Gastrocnemius medialis (tissue), 4 donors: ENCODE measurements at regions not wholly inside any gene's neighbourhood (a gene's known extent, or its start where the extent isn't known, plus 50 kb on each side); places are given as distances from the start of the nearest gene placed in this dataset.

Source experiments
- ATAC-seq, 2 donors: fragments of 150-250 bp; one replicate each; pipeline ENCODE4 v1.9.1; 2016
- DNase-seq, 2 donors: peaks; one replicate each; pipeline ENCODE4 v3.0.0-alpha.2; 2019
- H3K27ac ChIP-seq, 4 donors: fragments of 200-600 bp; sonication (generic); 1 replicate in 1 of 4; 2 replicates in 3 of 4; pipeline ENCODE4 v1.5.1; 2016 to 2018; ENCODE audit warnings: mild to moderate bottlenecking in 2 of 4, moderate library complexity in 1 of 4
- H3K27me3 ChIP-seq, 3 donors: fragments of 200-600 bp; sonication (generic) in 2 of 3; 1 replicate in 1 of 3; 2 replicates in 2 of 3; pipeline versions ENCODE4 v1.5.1 to v1.6.0; 2016 to 2019; ENCODE audit warnings: mild to moderate bottlenecking in 1 of 3, moderate library complexity in 1 of 3
- H3K36me3 ChIP-seq, 2 donors: fragments of 200-600 bp; sonication (generic) in 1 of 2; one replicate each; pipeline ENCODE4 v1.5.1; 2017 to 2018
- H3K4me1 ChIP-seq, 2 donors: fragments of 200-600 bp; sonication (generic) in 1 of 2; one replicate each; pipeline ENCODE4 v1.5.1; 2016 to 2017; ENCODE audit warnings: mild to moderate bottlenecking in 2 of 2
- H3K4me3 ChIP-seq, 4 donors: fragments of 200-600 bp; sonication (generic) in 3 of 4; 1 replicate in 1 of 4; 2 replicates in 3 of 4; pipeline ENCODE4 v1.5.1; 2016 to 2019; ENCODE audit warnings: mild to moderate bottlenecking in 2 of 4
- H3K9me3 ChIP-seq, 3 donors: fragments of 200-600 bp; sonication (generic) in 2 of 3; 1 replicate in 1 of 3; 2 replicates in 2 of 3; pipeline ENCODE4 v1.5.1; 2016 to 2019
- CTCF ChIP-seq, 5 experiments: fragments of 450-650 bp in 3 of 5; fragments of 200-600 bp in 2 of 5; sonication (generic) in 2 of 5; IDR thresholded peaks in 4 of 5; conservative IDR thresholded peaks in 1 of 5; 1 replicate in 4 of 5; 2 replicates in 1 of 5; pipeline ENCODE4 v1.5.1; 2016 to 2019; ENCODE audit warnings: antibody characterized with exemption in 5 of 5, mild to moderate bottlenecking in 3 of 5, moderate library complexity in 3 of 5
- POLR2A ChIP-seq, 2 donors: fragments of 450-650 bp; IDR thresholded peaks; one replicate each; pipeline ENCODE4 v1.6.1; 2017; ENCODE audit warnings: antibody characterized with exemption in 2 of 2, mild to moderate bottlenecking in 2 of 2, moderate library complexity in 2 of 2
- in situ Hi-C, 4 donors: fragments of 200-750 bp; cut with MboI; loops; one replicate each; pipeline versions ENCODE4 v1.15.0 to v1.8.0; 2017; ENCODE audit warnings: low sequenced_read_pairs in 4 of 4
- intact Hi-C: fragments of 100-400 bp; cut with DNase I; formaldehyde crosslinking; loops from one replicate; pipeline ENCODE4 v1.15.1; 2023; ENCODE audit warnings: low total_unique reads

- no peaks in the 10 kb centered on the region for H3K4me1 ChIP-seq
- DNase-seq (no peak), ATAC-seq (no peak)
- no peaks in the 10 kb centered on the region for H3K36me3 ChIP-seq
- H3K27ac ChIP-seq, result no peak overlapping the region
- no peaks in the 10 kb centered on the region for H3K9me3 ChIP-seq
- intact Hi-C loops, result no loop called here
- TF ChIP-seq CTCF (IDR thresholded peaks at IDR 0.05 in 4 of 5, conservative IDR thresholded peaks at IDR 0.05 in 1 of 5) (no peak), POLR2A (IDR thresholded peaks at IDR 0.05) (no peak)
- no peak overlapping the region for H3K4me3 ChIP-seq
- H3K27me3 ChIP-seq, result no peaks in the 10 kb centered on the region
- in situ Hi-C loops, result loop anchor here in 1 of 4 donors (25.0 kb wide), 2 partner anchors 448 to 1348 kb away; no protein-coding TSS in a partner anchor
Observed at GRCh38 chr10:10685566-10685965, 332.1 kb upstream of the CELF2 start.

GRCh38 chr10:10687751-10688150 is 329.9 kb upstream of the CELF2 start:
- DNase-seq, result no peak
- intact Hi-C loops, result no loop called here
- H3K27me3 ChIP-seq, result no peaks in the 10 kb centered on the region
- TF ChIP-seq POLR2A (IDR thresholded peaks at IDR 0.05), result no peak
- TF ChIP-seq CTCF (IDR thresholded peaks at IDR 0.05 in 4 of 5, conservative IDR thresholded peaks at IDR 0.05 in 1 of 5), result no peak
- H3K4me3 ChIP-seq, result no peak overlapping the region
- no peaks in the 10 kb centered on the region for H3K4me1 ChIP-seq
- H3K27ac ChIP-seq, result no peak overlapping the region
- no peaks in the 10 kb centered on the region for H3K36me3 ChIP-seq
- H3K9me3 ChIP-seq, result no peaks in the 10 kb centered on the region
- in situ Hi-C loops, result loop anchor here in 1 of 4 donors (25.0 kb wide), 2 partner anchors 450 to 1350 kb away; no protein-coding TSS in a partner anchor
- ATAC-seq, result no peak

GRCh38 chr10:10699427-10699826 is 318.2 kb upstream of the CELF2 start:
- intact Hi-C loops (no loop called here), in situ Hi-C loops (loop anchor here in 1 of 4 donors (25.0 kb wide), 2 partner anchors 462 to 1362 kb away; no protein-coding TSS in a partner anchor)
- TF ChIP-seq POLR2A (IDR thresholded peaks at IDR 0.05) (no peak), CTCF (IDR thresholded peaks at IDR 0.05 in 4 of 5, conservative IDR thresholded peaks at IDR 0.05 in 1 of 5) (no peak)
- no peaks in the 10 kb centered on the region for H3K36me3 ChIP-seq
- no peaks in the 10 kb centered on the region for H3K27me3 ChIP-seq
- DNase-seq (no peak), ATAC-seq (no peak)
- no peak overlapping the region for H3K4me3 ChIP-seq
- H3K9me3 ChIP-seq, result no peaks in the 10 kb centered on the region
- no peak overlapping the region for H3K27ac ChIP-seq
- H3K4me1 ChIP-seq, result no peaks in the 10 kb centered on the region

- intact Hi-C loops, result no loop called here
- no peaks in the 10 kb centered on the region for H3K27me3 ChIP-seq
- in situ Hi-C loops, result no loop called here
- H3K27ac ChIP-seq, result no peak overlapping the region
- ATAC-seq (no peak), DNase-seq (no peak)
- TF ChIP-seq CTCF (IDR thresholded peaks at IDR 0.05 in 4 of 5, conservative IDR thresholded peaks at IDR 0.05 in 1 of 5) (no peak), POLR2A (IDR thresholded peaks at IDR 0.05) (no peak)
- no peaks in the 10 kb centered on the region for H3K36me3 ChIP-seq
- no peaks in the 10 kb centered on the region for H3K4me1 ChIP-seq
- H3K4me3 ChIP-seq, result no peak overlapping the region
- H3K9me3 ChIP-seq, result no peaks in the 10 kb centered on the region
Observed at GRCh38 chr10:10701084-10701611, 316.5 kb upstream of the CELF2 start.

- ATAC-seq, result no peak
Observed at GRCh38 chr10:10702211-10702610, 315.5 kb upstream of the CELF2 start.

More at GRCh38 chr10:10702211-10702610, 315.5 kb upstream of the CELF2 start:
- intact Hi-C loops (no loop called here), in situ Hi-C loops (no loop called here)
- no peak for DNase-seq
- no peaks in the 10 kb centered on the region for H3K36me3 ChIP-seq
- H3K9me3 ChIP-seq, result no peaks in the 10 kb centered on the region
- H3K27me3 ChIP-seq, result no peaks in the 10 kb centered on the region
- no peaks in the 10 kb centered on the region for H3K4me1 ChIP-seq
- no peak overlapping the region for H3K4me3 ChIP-seq
- TF ChIP-seq POLR2A (IDR thresholded peaks at IDR 0.05) (no peak), CTCF (IDR thresholded peaks at IDR 0.05 in 4 of 5, conservative IDR thresholded peaks at IDR 0.05 in 1 of 5) (no peak)
- H3K27ac ChIP-seq, result no peak overlapping the region
